SK-N-SH (cell line): ENCODE measurements at regions not wholly inside any gene's neighbourhood (a gene's known extent, or its start where the extent isn't known, plus 50 kb on each side); places are given as distances from the start of the nearest gene placed in this dataset.

Experiments used
- CTCF ChIA-PET: fragments of 300-600, 350-600 bp; formaldehyde crosslinking; extraction: SDS; loops from one replicate; lab custom pipeline; 2021; lab: Yijun Ruan, JAX
- POLR2A ChIA-PET: fragments of 350-600 bp; sonication (Branson Sonifier 250); formaldehyde crosslinking; extraction: SDS; loops from one replicate; lab custom pipeline; 2020; ENCODE audit warnings: antibody characterized with exemption, inconsistent platforms; lab: Yijun Ruan, JAX
- DNase-seq: peaks from one replicate; pipeline ENCODE4 v3.0.0; 2012
- H2AFZ ChIP-seq: fragments of 200-600 bp; sonication (generic); 2 replicates; pipeline ENCODE4 v1.8.1; 2016; ENCODE audit warnings: antibody characterized with exemption, mild to moderate bottlenecking, low read depth
- H3F3A ChIP-seq: fragments of 200-600 bp; sonication (generic); replicated peaks from 2 replicates; pipeline ENCODE3; 2016; ENCODE audit warnings: antibody characterized with exemption, mild to moderate bottlenecking; ENCODE audit not compliant: insufficient read depth
- H3K27ac ChIP-seq, 2 experiments: fragments of 200-500 bp in 1 of 2; fragments of 200-600 bp in 1 of 2; sonication (Bioruptor generic) in 1 of 2; sonication (generic), shearing (Covaris generic) in 1 of 2; 2 replicates each; pipeline versions ENCODE4 v1.5.1 to v1.6.1; 2014 to 2016; ENCODE audit warnings: low read depth in 2 of 2, inconsistent platforms in 1 of 2, low read length in 1 of 2, mild to moderate bottlenecking in 1 of 2, mixed read lengths in 1 of 2
- H3K27me3 ChIP-seq: fragments of 200-600 bp; sonication (generic), shearing (Covaris generic); 2 replicates; pipeline ENCODE4 v1.6.1; 2016; ENCODE audit warnings: mixed run types; ENCODE audit not compliant: insufficient read depth
- H3K36me3 ChIP-seq, 2 experiments: fragments of 200-500 bp in 1 of 2; fragments of 200-600 bp in 1 of 2; sonication (Bioruptor generic) in 1 of 2; sonication (generic) in 1 of 2; replicated peaks in 1 of 2; 2 replicates each; pipeline versions ENCODE3 to v1.5.1; 2014 to 2016; ENCODE audit warnings: low read length in 1 of 2, mild to moderate bottlenecking in 1 of 2; ENCODE audit not compliant: insufficient read depth in 2 of 2, control insufficient read depth in 1 of 2
- H3K4me1 ChIP-seq, 2 experiments: fragments of 200-500 bp in 1 of 2; fragments of 200-600 bp in 1 of 2; sonication (Bioruptor generic) in 1 of 2; sonication (generic), shearing (Covaris generic) in 1 of 2; 2 replicates each; pipeline versions ENCODE4 v1.5.1 to v1.6.1; 2014 to 2016; ENCODE audit warnings: low read depth in 1 of 2, low read length in 1 of 2, mixed run types in 1 of 2; ENCODE audit not compliant: insufficient read depth in 2 of 2, control insufficient read depth in 1 of 2
- H3K4me2 ChIP-seq: fragments of 200-600 bp; sonication (generic), shearing (Covaris generic); 2 replicates; pipeline ENCODE4 v1.6.1; 2017; ENCODE audit warnings: mixed run types
- H3K4me3 ChIP-seq, 2 experiments: fragments of 200-500 bp in 1 of 2; fragments of 200-600 bp in 1 of 2; sonication (Bioruptor generic) in 1 of 2; sonication (generic), shearing (Covaris generic) in 1 of 2; 2 replicates each; pipeline versions ENCODE4 v1.5.1 to v1.8.1; 2014 to 2016; ENCODE audit warnings: low read depth in 2 of 2, inconsistent platforms in 1 of 2, low read length in 1 of 2, mild to moderate bottlenecking in 1 of 2, mixed read lengths in 1 of 2, moderate library complexity in 1 of 2
- H3K79me2 ChIP-seq: fragments of 200-600 bp; sonication (generic); 2 replicates; pipeline ENCODE4 v1.8.1; 2017; ENCODE audit warnings: mild to moderate bottlenecking; ENCODE audit not compliant: insufficient read depth
- H3K9ac ChIP-seq: fragments of 200-600 bp; sonication (generic); 2 replicates; pipeline ENCODE4 v1.6.1; 2017; ENCODE audit warnings: mixed run types
- H3K9me2 ChIP-seq: fragments of 200-600 bp; sonication (generic); 2 replicates; pipeline ENCODE4 v1.6.1; 2017; ENCODE audit warnings: mixed run types
- H3K9me3 ChIP-seq: fragments of 200-600 bp; sonication (generic); 2 replicates; pipeline ENCODE4 v1.6.1; 2017; ENCODE audit warnings: mixed run types, mild to moderate bottlenecking, moderate library complexity
- H4K20me1 ChIP-seq: fragments of 200-600 bp; sonication (generic); 2 replicates; pipeline ENCODE4 v1.6.1; 2017; ENCODE audit warnings: mild to moderate bottlenecking, mixed run types; ENCODE audit not compliant: insufficient read depth
- CHD2 ChIP-seq: fragments of 150-350 bp; IDR thresholded peaks from 2 replicates; pipeline ENCODE4 v1.6.1; 2018; ENCODE audit warnings: low read length; ENCODE audit not compliant: partially characterized antibody
- EP300 ChIP-seq, 2 experiments: IDR thresholded peaks; 2 replicates each; pipeline versions ENCODE4 v1.4.0 to v1.6.1; 2012; ENCODE audit warnings: borderline replicate concordance in 1 of 2, low read depth in 1 of 2, low read length in 1 of 2
- EZH2phosphoT487 ChIP-seq: fragments of 200-600 bp; sonication (generic); IDR thresholded peaks from 2 replicates; pipeline ENCODE4 v1.6.1; 2017; ENCODE audit warnings: low read depth, mixed run types, mild to moderate bottlenecking, antibody characterized with exemption, moderate library complexity, borderline replicate concordance
- FOSL2 ChIP-seq: IDR thresholded peaks from 2 replicates; pipeline ENCODE4 v1.4.0; 2012; ENCODE audit warnings: low read depth, mild to moderate bottlenecking, moderate library complexity, borderline replicate concordance
- JUND ChIP-seq: IDR thresholded peaks from 2 replicates; pipeline ENCODE4 v1.4.0; 2012
- MEF2A ChIP-seq: IDR thresholded peaks from 2 replicates; pipeline ENCODE4 v1.4.0; 2012; ENCODE audit warnings: low read depth, borderline replicate concordance
- RCOR1 ChIP-seq: fragments of 150-350 bp; IDR thresholded peaks from 2 replicates; pipeline ENCODE4 v1.6.1; 2017; ENCODE audit warnings: antibody characterized with exemption, low read length
- RXRA ChIP-seq: IDR thresholded peaks from 2 replicates; pipeline ENCODE4 v1.4.0; 2012; ENCODE audit warnings: low read depth, mild to moderate bottlenecking, borderline replicate concordance
- SIN3A ChIP-seq: IDR thresholded peaks from 2 replicates; pipeline ENCODE4 v1.6.1; 2012; ENCODE audit warnings: low read depth, mild to moderate bottlenecking, low read length, moderate library complexity, borderline replicate concordance
- SMC3 ChIP-seq: IDR thresholded peaks from 2 replicates; pipeline ENCODE4 v1.6.1; 2012; ENCODE audit warnings: low read depth, low read length, improper control_type of control experiment
- TCF12 ChIP-seq: IDR thresholded peaks from 2 replicates; pipeline ENCODE4 v1.4.0; 2012
- TEAD4 ChIP-seq: IDR thresholded peaks from 2 replicates; pipeline ENCODE4 v1.4.0; 2012; ENCODE audit warnings: mild to moderate bottlenecking, borderline replicate concordance; ENCODE audit not compliant: insufficient read depth
- YY1 ChIP-seq: IDR thresholded peaks from 2 replicates; pipeline ENCODE4 v1.4.0; 2012; ENCODE audit warnings: low read depth, mild to moderate bottlenecking
- WGBS: methylation state at CpG from one replicate; pipeline ENCODE4 v1.1.6; 2017; ENCODE audit warnings: low lambda C conversion rate; 5-methylcytosine and 5-hydroxymethylcytosine counted together
- TF ChIP-seq, protein P1 (sequence below): IDR thresholded peaks from 2 replicates; pipeline ENCODE4 v1.4.0; 2012; ENCODE audit warnings: low read depth, borderline replicate concordance
- TF ChIP-seq, protein P2 (sequence below): IDR thresholded peaks from 2 replicates; pipeline ENCODE4 v1.4.0; 2012; ENCODE audit warnings: low read depth, borderline replicate concordance
- TF ChIP-seq, protein P3 (sequence below): fragments of 150-350 bp; IDR thresholded peaks from 2 replicates; pipeline ENCODE4 v1.6.1; 2017; ENCODE audit warnings: antibody characterized with exemption, low read length, low read depth, borderline replicate concordance

DNA sequence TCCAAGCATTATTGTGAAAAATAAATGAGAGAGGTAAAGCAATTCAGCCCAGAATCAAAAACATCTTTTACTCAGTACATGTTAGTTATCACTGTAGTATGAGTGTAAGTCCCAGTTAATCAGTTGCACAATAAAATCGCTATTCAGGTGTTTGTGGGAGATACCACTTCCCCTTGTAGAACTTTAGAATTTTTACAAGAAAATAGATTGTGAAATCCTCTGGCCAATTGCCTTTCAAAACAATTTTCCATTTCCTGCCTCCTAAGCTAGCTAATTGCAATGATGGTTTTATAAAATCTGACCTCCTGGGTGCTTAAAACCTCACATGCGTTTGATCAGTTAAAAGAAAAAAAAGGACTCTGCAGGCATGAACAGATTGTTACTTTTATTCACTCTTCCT lies 332.5 kb downstream of the PID1 start:
- no peaks in the 10 kb centered on the region for H3K79me2 ChIP-seq
- H4K20me1 ChIP-seq, result no peaks in the 10 kb centered on the region
- no peak overlapping the region for H2AFZ ChIP-seq
- H3F3A ChIP-seq, result no peaks in the 10 kb centered on the region
- DNase-seq, result no peak
- peaks cover 2% of the 10 kb centered on the region; the same call in 1 of the 2 replicates for H3K9me3 ChIP-seq
- no peaks in the 10 kb centered on the region for H3K9me2 ChIP-seq
- no peaks in the 10 kb centered on the region for H3K27me3 ChIP-seq
- no peak overlapping the region for H3K27ac ChIP-seq
- H3K4me3 ChIP-seq, result no peak overlapping the region
- POLR2A ChIA-PET, result no interaction called here
- TF ChIP-seq YY1 (no peak), SMC3 (no peak), TEAD4 (no peak), MEF2A (no peak), SIN3A (no peak), EP300 (IDR thresholded peaks at IDR 0.05; ENCODE audit: borderline replicate concordance in 1 of 2, low read depth in 1 of 2, low read length in 1 of 2) (no peak), RCOR1 (no peak), JUND (no peak), RXRA (no peak), EZH2phosphoT487 (no peak), CHD2 (no peak), TCF12 (no peak)
- TF ChIP-seq, protein P1, sequence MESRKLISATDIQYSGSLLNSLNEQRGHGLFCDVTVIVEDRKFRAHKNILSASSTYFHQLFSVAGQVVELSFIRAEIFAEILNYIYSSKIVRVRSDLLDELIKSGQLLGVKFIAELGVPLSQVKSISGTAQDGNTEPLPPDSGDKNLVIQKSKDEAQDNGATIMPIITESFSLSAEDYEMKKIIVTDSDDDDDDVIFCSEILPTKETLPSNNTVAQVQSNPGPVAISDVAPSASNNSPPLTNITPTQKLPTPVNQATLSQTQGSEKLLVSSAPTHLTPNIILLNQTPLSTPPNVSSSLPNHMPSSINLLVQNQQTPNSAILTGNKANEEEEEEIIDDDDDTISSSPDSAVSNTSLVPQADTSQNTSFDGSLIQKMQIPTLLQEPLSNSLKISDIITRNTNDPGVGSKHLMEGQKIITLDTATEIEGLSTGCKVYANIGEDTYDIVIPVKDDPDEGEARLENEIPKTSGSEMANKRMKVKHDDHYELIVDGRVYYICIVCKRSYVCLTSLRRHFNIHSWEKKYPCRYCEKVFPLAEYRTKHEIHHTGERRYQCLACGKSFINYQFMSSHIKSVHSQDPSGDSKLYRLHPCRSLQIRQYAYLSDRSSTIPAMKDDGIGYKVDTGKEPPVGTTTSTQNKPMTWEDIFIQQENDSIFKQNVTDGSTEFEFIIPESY, result no peak
- TF ChIP-seq, protein P2, sequence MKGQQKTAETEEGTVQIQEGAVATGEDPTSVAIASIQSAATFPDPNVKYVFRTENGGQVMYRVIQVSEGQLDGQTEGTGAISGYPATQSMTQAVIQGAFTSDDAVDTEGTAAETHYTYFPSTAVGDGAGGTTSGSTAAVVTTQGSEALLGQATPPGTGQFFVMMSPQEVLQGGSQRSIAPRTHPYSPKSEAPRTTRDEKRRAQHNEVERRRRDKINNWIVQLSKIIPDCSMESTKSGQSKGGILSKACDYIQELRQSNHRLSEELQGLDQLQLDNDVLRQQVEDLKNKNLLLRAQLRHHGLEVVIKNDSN, result no peak
- 11% methylated on average over 2 of the region's 2 CpGs for WGBS
- H3K36me3 ChIP-seq, result no peaks in the 10 kb centered on the region
- no peak overlapping the region for H3K4me2 ChIP-seq
- CTCF ChIA-PET, result interaction anchor here (0.7 kb wide), 1 partner anchor 536 kb away, joined by 3 read pairs; no protein-coding TSS in a partner anchor
- peaks cover 0 to 2% of the 10 kb centered on the region in 2 experiments; a peak in 1 of 4 replicates for H3K4me1 ChIP-seq
- no peak overlapping the region for H3K9ac ChIP-seq

DNA sequence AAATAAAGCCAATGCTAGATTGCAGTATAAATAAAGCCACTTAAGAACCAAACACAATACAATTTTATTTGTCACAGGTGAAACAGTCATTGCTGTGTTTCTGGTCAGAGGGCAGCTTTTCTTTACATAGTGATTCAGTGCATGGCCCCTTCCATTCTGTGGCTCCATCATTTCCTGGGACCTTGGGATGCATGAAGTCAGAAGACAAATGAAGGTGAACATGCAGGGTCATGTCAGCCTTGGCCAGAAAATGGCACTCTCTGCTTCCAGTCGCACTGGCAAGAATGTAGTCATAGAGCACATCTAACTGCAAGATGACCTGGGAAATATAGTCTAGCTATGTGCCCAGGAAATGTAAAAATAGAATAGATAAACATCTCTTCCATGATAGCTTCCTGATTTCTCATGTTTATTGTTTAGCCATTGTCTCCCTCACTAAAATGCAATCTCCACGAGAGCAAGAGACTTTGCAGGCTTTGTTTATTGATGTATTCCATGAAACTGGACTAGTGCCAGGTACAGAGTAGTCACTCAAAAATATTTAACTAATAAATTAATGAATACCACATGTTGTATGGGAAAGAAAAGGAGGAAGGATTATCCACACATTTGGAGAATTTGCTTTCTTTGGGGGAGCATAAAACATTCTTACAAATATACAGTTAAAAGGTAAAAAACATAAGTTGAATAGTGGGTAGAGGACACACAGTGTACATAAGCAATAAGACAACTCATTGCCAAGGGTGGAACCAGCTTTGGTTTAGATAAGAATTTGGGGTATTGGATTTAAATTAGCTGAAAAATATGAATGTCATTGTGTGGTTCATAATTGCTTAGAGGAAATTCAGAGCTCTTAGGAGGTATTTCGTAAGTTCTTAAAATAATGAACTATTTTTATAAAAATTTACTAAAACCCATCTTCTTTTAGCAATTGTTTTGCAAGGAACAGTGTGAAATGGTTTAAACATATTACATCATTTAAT lies 343.8 kb downstream of the PID1 start:
- CTCF ChIA-PET, result interaction anchor here (0.6 kb wide), 1 partner anchor 144 kb away, joined by 3 read pairs; no protein-coding TSS in a partner anchor

More for the DNA sequence above, 343.8 kb downstream of the PID1 start:
- H3K27me3 ChIP-seq, result no peaks in the 10 kb centered on the region
- no peaks in the 10 kb centered on the region for H4K20me1 ChIP-seq
- TF ChIP-seq, protein P3, sequence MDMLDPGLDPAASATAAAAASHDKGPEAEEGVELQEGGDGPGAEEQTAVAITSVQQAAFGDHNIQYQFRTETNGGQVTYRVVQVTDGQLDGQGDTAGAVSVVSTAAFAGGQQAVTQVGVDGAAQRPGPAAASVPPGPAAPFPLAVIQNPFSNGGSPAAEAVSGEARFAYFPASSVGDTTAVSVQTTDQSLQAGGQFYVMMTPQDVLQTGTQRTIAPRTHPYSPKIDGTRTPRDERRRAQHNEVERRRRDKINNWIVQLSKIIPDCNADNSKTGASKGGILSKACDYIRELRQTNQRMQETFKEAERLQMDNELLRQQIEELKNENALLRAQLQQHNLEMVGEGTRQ, result no peak
- no peak for TF ChIP-seq FOSL2
- no peak for TF ChIP-seq EZH2phosphoT487
- no peaks in the 10 kb centered on the region for H3K9me3 ChIP-seq
- DNase-seq, result no peak
- H3K36me3 ChIP-seq, result no peaks in the 10 kb centered on the region
- no peak overlapping the region for H3K27ac ChIP-seq
- 10% methylated on average over 3 of the region's 3 CpGs for WGBS
- POLR2A ChIA-PET, result no interaction called here
- no peaks in the 10 kb centered on the region for H3K79me2 ChIP-seq
- H3K4me2 ChIP-seq, result no peak overlapping the region
- no peak overlapping the region for H3K4me3 ChIP-seq
- peaks cover 0 to 3% of the 10 kb centered on the region in 2 experiments; a peak in 1 of 4 replicates for H3K4me1 ChIP-seq
- no peaks in the 10 kb centered on the region for H3K9me2 ChIP-seq
- H3F3A ChIP-seq, result no peaks in the 10 kb centered on the region
- H2AFZ ChIP-seq, result no peak overlapping the region
- no peak overlapping the region for H3K9ac ChIP-seq
